ENCODE measurements at regions not wholly inside any gene's neighbourhood (a gene's known extent, or its start where the extent isn't known, plus 50 kb on each side); places are given as distances from the start of the nearest gene placed in this dataset.

GRCh38 chr14:95453713-95453980, 62.8 kb downstream of the SYNE3 start:
- Histone ChIP-seq H2AFZ (ENCODE audit: low read length) (no peak overlapping the region), H4K20me1 (ENCODE audit: insufficient read depth, low read length) (no peaks in the 10 kb centered on the region), H3K4me3 (ENCODE audit: low read length) (no peak overlapping the region), H3K9ac (ENCODE audit: low read length) (no peak overlapping the region), H3K36me3 (replicated peaks; ENCODE audit: insufficient read depth, low read length) (no peaks in the 10 kb centered on the region; the same call in 1 of the 2 replicates), H3K4me2 (ENCODE audit: low read depth, low read length) (no peak overlapping the region), H3K4me1 (ENCODE audit: low read length) (no peaks in the 10 kb centered on the region), H3K79me2 (ENCODE audit: low read length) (peaks cover 10% of the 10 kb centered on the region; the same call in 1 of the 2 replicates), H3F3A (ENCODE audit: insufficient read depth, low read length) (no peaks in the 10 kb centered on the region), H3K9me3 (replicated peaks; ENCODE audit: insufficient read depth, low read length) (no peaks in the 10 kb centered on the region), H3K27ac (ENCODE audit: low read length) (no peak overlapping the region), H3K9me2 (replicated peaks; ENCODE audit: insufficient read depth, low read length) (no peaks in the 10 kb centered on the region), H3K27me3 (replicated peaks; ENCODE audit: insufficient read depth, low read length) (no peaks in the 10 kb centered on the region)
- TF ChIP-seq EZH2phosphoT487 (IDR thresholded peaks at IDR 0.05; ENCODE audit: low read length) (no peak), EZH2 (optimal IDR thresholded peaks at IDR 0.05; ENCODE audit: low read depth, low read length) (no peak)
- TF ChIP-seq, protein P1, sequence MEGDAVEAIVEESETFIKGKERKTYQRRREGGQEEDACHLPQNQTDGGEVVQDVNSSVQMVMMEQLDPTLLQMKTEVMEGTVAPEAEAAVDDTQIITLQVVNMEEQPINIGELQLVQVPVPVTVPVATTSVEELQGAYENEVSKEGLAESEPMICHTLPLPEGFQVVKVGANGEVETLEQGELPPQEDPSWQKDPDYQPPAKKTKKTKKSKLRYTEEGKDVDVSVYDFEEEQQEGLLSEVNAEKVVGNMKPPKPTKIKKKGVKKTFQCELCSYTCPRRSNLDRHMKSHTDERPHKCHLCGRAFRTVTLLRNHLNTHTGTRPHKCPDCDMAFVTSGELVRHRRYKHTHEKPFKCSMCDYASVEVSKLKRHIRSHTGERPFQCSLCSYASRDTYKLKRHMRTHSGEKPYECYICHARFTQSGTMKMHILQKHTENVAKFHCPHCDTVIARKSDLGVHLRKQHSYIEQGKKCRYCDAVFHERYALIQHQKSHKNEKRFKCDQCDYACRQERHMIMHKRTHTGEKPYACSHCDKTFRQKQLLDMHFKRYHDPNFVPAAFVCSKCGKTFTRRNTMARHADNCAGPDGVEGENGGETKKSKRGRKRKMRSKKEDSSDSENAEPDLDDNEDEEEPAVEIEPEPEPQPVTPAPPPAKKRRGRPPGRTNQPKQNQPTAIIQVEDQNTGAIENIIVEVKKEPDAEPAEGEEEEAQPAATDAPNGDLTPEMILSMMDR (IDR thresholded peaks at IDR 0.05; ENCODE audit: low read length), result no peak
- DNase-seq, result no peak

GRCh38 chr14:95452893-95453712, 63.3 kb downstream of the SYNE3 start:
- H3K9ac ChIP-seq (ENCODE audit: low read length), result no peak overlapping the region
- H3K4me2 ChIP-seq (ENCODE audit: low read depth, low read length), result no peak overlapping the region
- H3F3A ChIP-seq (ENCODE audit: insufficient read depth, low read length), result no peaks in the 10 kb centered on the region
- H3K27me3 ChIP-seq (replicated peaks; ENCODE audit: insufficient read depth, low read length), result no peaks in the 10 kb centered on the region
- H3K27ac ChIP-seq (ENCODE audit: low read length), result no peak overlapping the region
- no peaks in the 10 kb centered on the region for H3K9me2 ChIP-seq (replicated peaks; ENCODE audit: insufficient read depth, low read length)
- H3K9me3 ChIP-seq (replicated peaks; ENCODE audit: insufficient read depth, low read length), result no peaks in the 10 kb centered on the region
- no peaks in the 10 kb centered on the region for H3K4me1 ChIP-seq (ENCODE audit: low read length)
- H3K79me2 ChIP-seq (ENCODE audit: low read length), result peaks cover 9% of the 10 kb centered on the region; the same call in 1 of the 2 replicates
- H4K20me1 ChIP-seq (ENCODE audit: insufficient read depth, low read length), result no peaks in the 10 kb centered on the region
- TF ChIP-seq, protein P1 (IDR thresholded peaks at IDR 0.05; ENCODE audit: low read length), result no peak
- TF ChIP-seq EZH2 (optimal IDR thresholded peaks at IDR 0.05; ENCODE audit: low read depth, low read length) (no peak), EZH2phosphoT487 (IDR thresholded peaks at IDR 0.05; ENCODE audit: low read length) (no peak)
- no peak for DNase-seq
- no peaks in the 10 kb centered on the region; the same call in 1 of the 2 replicates for H3K36me3 ChIP-seq (replicated peaks; ENCODE audit: insufficient read depth, low read length)
- no peak overlapping the region for H3K4me3 ChIP-seq (ENCODE audit: low read length)
- H2AFZ ChIP-seq (ENCODE audit: low read length), result no peak overlapping the region

DNA sequence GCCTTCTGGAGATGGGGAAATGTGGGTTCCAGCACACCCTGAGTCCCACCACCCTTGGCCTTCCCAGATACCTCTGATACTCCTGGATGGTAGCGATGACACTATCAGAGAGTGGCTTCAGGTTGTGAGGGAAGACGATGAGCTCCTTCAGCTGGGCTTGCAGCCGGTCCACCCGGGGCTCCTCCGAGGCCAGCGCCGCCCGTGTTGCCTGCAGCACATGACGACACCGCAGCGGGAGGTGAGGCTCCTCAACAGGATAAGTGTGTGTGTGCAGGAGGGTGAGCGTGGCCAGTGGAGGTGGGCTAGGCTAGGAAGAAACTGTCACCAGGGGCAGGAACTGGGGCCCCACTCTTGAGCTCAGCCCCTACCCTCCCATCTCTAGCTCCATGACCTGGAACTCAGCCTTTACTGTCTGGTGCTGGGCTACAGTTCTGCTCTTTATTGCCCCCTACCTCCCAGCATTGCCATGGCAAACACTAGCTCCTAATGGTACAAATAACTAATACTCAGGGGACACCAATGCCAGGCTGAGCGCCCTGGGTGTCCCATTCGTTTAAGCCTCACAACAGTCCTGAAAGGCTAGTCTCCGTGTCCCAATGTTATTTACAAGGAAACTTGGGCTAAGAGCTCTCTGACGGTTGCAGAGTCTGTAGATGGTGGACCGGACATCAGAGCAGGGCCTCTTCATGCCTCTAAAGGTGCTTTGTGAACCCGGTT, 64.1 kb downstream of the SYNE3 start:
- H2AFZ ChIP-seq (ENCODE audit: low read length), result no peak overlapping the region
- H3K4me3 ChIP-seq (ENCODE audit: low read length), result no peak overlapping the region
- H3K79me2 ChIP-seq (ENCODE audit: low read length), result 0 out of 2 replicates have a peak, but pooled peaks cover 2% of the 10 kb centered on the region
- DNase-seq, result peak; percentile 15
- no peak overlapping the region for H3K4me2 ChIP-seq (ENCODE audit: low read depth, low read length)
- TF ChIP-seq, protein P1 (IDR thresholded peaks at IDR 0.05; ENCODE audit: low read length), result peak; percentile 28
- no peak for TF ChIP-seq EZH2 (optimal IDR thresholded peaks at IDR 0.05; ENCODE audit: low read depth, low read length)
- H3F3A ChIP-seq (ENCODE audit: insufficient read depth, low read length), result no peaks in the 10 kb centered on the region
- no peaks in the 10 kb centered on the region for H3K4me1 ChIP-seq (ENCODE audit: low read length)
- H3K9me2 ChIP-seq (replicated peaks; ENCODE audit: insufficient read depth, low read length), result no peaks in the 10 kb centered on the region
- H3K27me3 ChIP-seq (replicated peaks; ENCODE audit: insufficient read depth, low read length), result no peaks in the 10 kb centered on the region
- H3K9me3 ChIP-seq (replicated peaks; ENCODE audit: insufficient read depth, low read length), result no peaks in the 10 kb centered on the region
- no peak overlapping the region for H3K9ac ChIP-seq (ENCODE audit: low read length)
- no peaks in the 10 kb centered on the region; the same call in 1 of the 2 replicates for H3K36me3 ChIP-seq (replicated peaks; ENCODE audit: insufficient read depth, low read length)
- H4K20me1 ChIP-seq (ENCODE audit: insufficient read depth, low read length), result no peaks in the 10 kb centered on the region
- no peak overlapping the region for H3K27ac ChIP-seq (ENCODE audit: low read length)

Measured in MM.1S (cell line).